Osteoblast (primary cell): ENCODE measurements at regions not wholly inside any gene's neighbourhood (a gene's known extent, or its start where the extent isn't known, plus 50 kb on each side); places are given as distances from the start of the nearest gene placed in this dataset.

Experiments used
- DNase-seq: peaks from one replicate; pipeline ENCODE4 v3.0.0; 2011; ENCODE audit warnings: low spot score, mixed read lengths; ENCODE audit not compliant: insufficient read length; ENCODE audit errors: missing footprints
- H2AFZ ChIP-seq: 2 replicates; pipeline ENCODE4 v1.6.0; 2011; ENCODE audit warnings: mild to moderate bottlenecking, low read length
- H3K27ac ChIP-seq: 2 replicates; pipeline ENCODE4 v1.5.1; 2011; ENCODE audit warnings: mild to moderate bottlenecking, low read depth, low read length, moderate library complexity
- H3K27me3 ChIP-seq: 2 replicates; pipeline ENCODE4 v1.6.0; 2012; ENCODE audit warnings: mild to moderate bottlenecking, control low read depth, inconsistent platforms, low read length, moderate library complexity; ENCODE audit not compliant: insufficient read depth
- H3K36me3 ChIP-seq: 2 replicates; pipeline ENCODE4 v1.5.1; 2011; ENCODE audit warnings: mild to moderate bottlenecking, low read length, control low read depth, moderate library complexity; ENCODE audit not compliant: insufficient read depth
- H3K4me1 ChIP-seq: 2 replicates; pipeline ENCODE4 v1.5.1; 2011; ENCODE audit warnings: mild to moderate bottlenecking, low read length, control low read depth, moderate library complexity; ENCODE audit not compliant: insufficient read depth
- H3K4me2 ChIP-seq: 2 replicates; pipeline ENCODE4 v1.6.0; 2011; ENCODE audit warnings: mild to moderate bottlenecking, low read length; ENCODE audit not compliant: insufficient read depth
- H3K4me3 ChIP-seq: fragments of 200-600 bp; sonication (generic); 3 replicates; pipeline ENCODE4 v1.5.1; 2012; ENCODE audit warnings: mild to moderate bottlenecking, low read length, inconsistent platforms; ENCODE audit not compliant: insufficient read depth
- H3K79me2 ChIP-seq: 2 replicates; pipeline ENCODE4 v1.6.0; 2012; ENCODE audit warnings: mild to moderate bottlenecking, low read length, control low read depth, inconsistent platforms; ENCODE audit not compliant: insufficient read depth
- H3K9me3 ChIP-seq: 2 replicates; pipeline ENCODE4 v1.5.1; 2011; ENCODE audit warnings: low read depth, low read length, control low read depth
- H4K20me1 ChIP-seq: 2 replicates; pipeline ENCODE4 v1.6.0; 2012; ENCODE audit warnings: mild to moderate bottlenecking, low read length, control low read depth; ENCODE audit not compliant: insufficient read depth
- CTCF ChIP-seq: IDR thresholded peaks from 2 replicates; pipeline ENCODE4 v1.5.1; 2011; ENCODE audit warnings: mild to moderate bottlenecking, low read depth, low read length, moderate library complexity; ENCODE audit errors: extremely low read depth

GRCh38 chr7:124575176-124575575, 190.4 kb downstream of the GPR37 start:
- Histone ChIP-seq H3K36me3 (no peaks in the 10 kb centered on the region), H3K4me2 (no peak overlapping the region), H3K79me2 (no peaks in the 10 kb centered on the region), H3K4me3 (no peak overlapping the region), H4K20me1 (no peaks in the 10 kb centered on the region), H2AFZ (no peak overlapping the region), H3K27ac (no peak overlapping the region), H3K9me3 (no peaks in the 10 kb centered on the region), H3K4me1 (no peaks in the 10 kb centered on the region), H3K27me3 (no peaks in the 10 kb centered on the region)
- no peak for TF ChIP-seq CTCF
- no peak for DNase-seq

- H3K4me1 ChIP-seq, result no peaks in the 10 kb centered on the region
- no peak overlapping the region for H3K4me2 ChIP-seq
- no peak overlapping the region for H3K27ac ChIP-seq
- TF ChIP-seq CTCF, result no peak
- H3K79me2 ChIP-seq, result no peaks in the 10 kb centered on the region
- H3K27me3 ChIP-seq, result no peaks in the 10 kb centered on the region
- H4K20me1 ChIP-seq, result no peaks in the 10 kb centered on the region
- no peak overlapping the region for H3K4me3 ChIP-seq
- H3K36me3 ChIP-seq, result no peaks in the 10 kb centered on the region
- no peaks in the 10 kb centered on the region for H3K9me3 ChIP-seq
- H2AFZ ChIP-seq, result no peak overlapping the region
- DNase-seq, result no peak
These were observed 195.0 kb downstream of the GPR37 start for GRCh38 chr7:124570558-124570957.

GRCh38 chr7:124566583-124566982, 199.0 kb downstream of the GPR37 start:
- TF ChIP-seq CTCF, result no peak
- no peaks in the 10 kb centered on the region for H3K4me1 ChIP-seq
- no peaks in the 10 kb centered on the region for H4K20me1 ChIP-seq
- H3K4me3 ChIP-seq, result no peak overlapping the region
- no peaks in the 10 kb centered on the region for H3K79me2 ChIP-seq
- H3K27me3 ChIP-seq, result no peaks in the 10 kb centered on the region
- no peaks in the 10 kb centered on the region for H3K9me3 ChIP-seq
- H3K36me3 ChIP-seq, result no peaks in the 10 kb centered on the region
- H3K4me2 ChIP-seq, result no peak overlapping the region
- H2AFZ ChIP-seq, result no peak overlapping the region
- no peak for DNase-seq
- no peak overlapping the region for H3K27ac ChIP-seq

GRCh38 chr7:124557587-124557986, 208.0 kb downstream of the GPR37 start:
- Histone ChIP-seq H3K4me3 (no peak overlapping the region), H4K20me1 (no peaks in the 10 kb centered on the region), H3K36me3 (no peaks in the 10 kb centered on the region), H2AFZ (no peak overlapping the region), H3K27ac (no peak overlapping the region), H3K79me2 (no peaks in the 10 kb centered on the region), H3K4me1 (no peaks in the 10 kb centered on the region), H3K27me3 (no peaks in the 10 kb centered on the region), H3K9me3 (no peaks in the 10 kb centered on the region), H3K4me2 (no peak overlapping the region)
- TF ChIP-seq CTCF, result no peak
- DNase-seq, result no peak
